Cardiac fibroblast (primary cell): ENCODE measurements at regions not wholly inside any gene's neighbourhood (a gene's known extent, or its start where the extent isn't known, plus 50 kb on each side); places are given as distances from the start of the nearest gene placed in this dataset.
"Not testable (repeated sequence)": the region's sequence is repeated elsewhere in the genome, so short reads cannot be mapped to it uniquely, and the experiment has no call there.

Experiments used
- DNase-seq, 2 donors: peaks; one replicate each; pipeline versions ENCODE4 v3.0.0 to v3.0.0-alpha.2; 2010; ENCODE audit warnings: low read depth in 2 of 2
- H3K4me3 ChIP-seq, 2 donors: replicated peaks in 1 of 2; 1 replicate in 1 of 2; 2 replicates in 1 of 2; pipeline ENCODE4 v1.5.1; 2011; ENCODE audit warnings: low read depth in 2 of 2, low read length in 2 of 2, mild to moderate bottlenecking in 2 of 2, moderate library complexity in 1 of 2
- TF ChIP-seq, protein P1 (sequence below): IDR thresholded peaks from one replicate; pipeline ENCODE4 v1.5.1; 2011; ENCODE audit warnings: low read depth, mild to moderate bottlenecking, low read length, inconsistent platforms

DNA sequence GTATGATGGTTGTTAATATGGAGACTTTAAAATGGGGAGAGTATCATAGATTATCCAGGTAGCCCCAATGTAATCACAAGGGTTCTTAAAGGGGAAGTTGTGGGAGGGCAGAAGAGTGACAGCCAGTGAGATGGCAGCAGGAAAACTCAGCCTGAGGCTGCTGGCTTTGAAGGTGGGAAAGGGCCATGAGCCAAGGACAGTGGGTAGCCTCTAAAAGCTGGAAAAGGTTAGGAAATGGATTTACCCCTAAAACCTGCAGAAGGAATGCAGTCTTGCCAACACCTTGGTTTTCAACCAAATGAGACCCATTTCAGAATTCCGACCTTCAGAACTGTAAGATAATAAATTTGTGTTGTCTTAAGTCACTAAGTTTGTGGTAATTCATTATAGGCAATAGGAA lies 68.8 kb upstream of the BLTP1 start:
- no peak for DNase-seq
- no peak overlapping the region for H3K4me3 ChIP-seq
- TF ChIP-seq, protein P1, sequence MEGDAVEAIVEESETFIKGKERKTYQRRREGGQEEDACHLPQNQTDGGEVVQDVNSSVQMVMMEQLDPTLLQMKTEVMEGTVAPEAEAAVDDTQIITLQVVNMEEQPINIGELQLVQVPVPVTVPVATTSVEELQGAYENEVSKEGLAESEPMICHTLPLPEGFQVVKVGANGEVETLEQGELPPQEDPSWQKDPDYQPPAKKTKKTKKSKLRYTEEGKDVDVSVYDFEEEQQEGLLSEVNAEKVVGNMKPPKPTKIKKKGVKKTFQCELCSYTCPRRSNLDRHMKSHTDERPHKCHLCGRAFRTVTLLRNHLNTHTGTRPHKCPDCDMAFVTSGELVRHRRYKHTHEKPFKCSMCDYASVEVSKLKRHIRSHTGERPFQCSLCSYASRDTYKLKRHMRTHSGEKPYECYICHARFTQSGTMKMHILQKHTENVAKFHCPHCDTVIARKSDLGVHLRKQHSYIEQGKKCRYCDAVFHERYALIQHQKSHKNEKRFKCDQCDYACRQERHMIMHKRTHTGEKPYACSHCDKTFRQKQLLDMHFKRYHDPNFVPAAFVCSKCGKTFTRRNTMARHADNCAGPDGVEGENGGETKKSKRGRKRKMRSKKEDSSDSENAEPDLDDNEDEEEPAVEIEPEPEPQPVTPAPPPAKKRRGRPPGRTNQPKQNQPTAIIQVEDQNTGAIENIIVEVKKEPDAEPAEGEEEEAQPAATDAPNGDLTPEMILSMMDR, result no peak

DNA sequence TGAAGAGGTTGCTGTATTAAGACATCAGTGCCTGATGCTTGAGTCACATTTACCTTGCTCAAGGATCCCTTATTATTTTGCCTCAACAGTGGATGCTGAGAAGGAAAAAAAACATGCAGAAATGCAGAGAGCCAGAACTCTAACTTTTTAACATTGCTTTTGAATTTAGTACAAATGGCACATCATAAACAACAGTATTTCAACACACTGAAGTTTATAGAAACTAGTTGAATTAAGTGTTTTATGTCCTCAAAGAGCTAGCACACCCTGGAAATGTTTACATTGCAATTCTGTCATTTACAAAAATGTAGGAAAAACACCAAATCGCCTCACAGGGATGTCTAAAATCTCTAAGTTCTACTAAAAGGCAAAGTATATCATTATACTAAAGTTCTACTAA lies 69.5 kb upstream of the BLTP1 start:
- no peak for DNase-seq
- TF ChIP-seq, protein P1, result no peak
- no peak overlapping the region for H3K4me3 ChIP-seq

DNA sequence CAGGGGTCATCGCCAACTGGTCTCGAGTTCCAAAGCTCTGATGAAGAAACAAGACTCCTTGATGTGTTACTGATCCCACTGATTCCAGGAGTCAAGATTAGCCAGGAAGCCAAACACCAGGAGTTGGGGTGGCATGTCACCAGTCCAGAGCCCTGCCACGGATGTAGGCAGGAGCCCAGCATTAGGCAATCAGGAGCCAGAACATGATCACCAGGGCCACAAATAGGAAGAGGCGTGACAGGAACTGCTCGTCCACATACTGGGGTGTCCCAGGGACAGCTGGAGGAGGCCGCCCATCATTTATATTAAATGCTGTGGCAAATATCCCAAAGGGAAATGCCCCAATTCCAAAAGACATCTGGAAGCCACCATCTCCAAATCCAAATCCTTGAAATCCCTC lies 74.5 kb upstream of the BLTP1 start:
- H3K4me3 ChIP-seq, DNase-seq: not testable (repeated sequence)

DNA sequence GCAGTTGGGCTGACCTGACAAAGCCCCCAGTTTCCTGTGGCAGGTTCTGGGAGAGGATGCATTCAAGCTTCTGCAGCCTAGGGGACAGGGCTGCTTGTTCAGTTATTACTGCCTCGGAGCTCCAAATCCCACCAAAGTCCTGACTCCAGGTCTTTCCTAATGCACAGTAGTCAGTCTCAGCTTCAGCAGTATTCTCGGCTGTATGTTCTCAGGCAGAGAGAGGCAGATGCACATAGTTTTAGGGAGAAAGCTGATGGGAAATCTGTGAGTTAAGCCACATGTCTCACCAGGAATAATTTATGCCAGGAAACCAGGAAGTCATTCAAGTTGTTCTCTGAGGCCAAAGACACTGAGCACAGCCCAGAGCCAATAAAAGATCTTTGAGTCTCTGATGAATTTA lies 75.3 kb upstream of the BLTP1 start:
- DNase-seq, H3K4me3 ChIP-seq: not testable (repeated sequence)

DNA sequence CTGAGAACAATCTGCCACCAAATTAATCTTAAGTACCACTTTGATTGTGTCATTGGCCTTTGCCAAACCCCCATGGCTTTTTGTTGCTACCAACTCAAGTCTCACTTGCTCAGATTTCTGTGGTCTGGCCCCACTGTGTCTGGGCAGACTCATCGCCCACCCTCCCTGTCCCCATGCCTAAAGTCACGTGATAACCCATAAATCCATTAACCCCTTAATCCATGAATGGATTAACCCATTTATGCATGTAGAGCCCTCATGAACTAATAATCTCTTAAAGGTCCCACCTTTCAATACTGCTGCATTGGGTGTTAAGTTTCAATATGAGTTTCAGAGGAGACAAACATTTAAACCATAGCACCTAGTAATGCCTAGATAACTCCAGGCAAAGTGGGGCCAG lies 78.5 kb upstream of the BLTP1 start:
- no peak overlapping the region for H3K4me3 ChIP-seq
- TF ChIP-seq, protein P1, result no peak
- DNase-seq, result no peak

DNA sequence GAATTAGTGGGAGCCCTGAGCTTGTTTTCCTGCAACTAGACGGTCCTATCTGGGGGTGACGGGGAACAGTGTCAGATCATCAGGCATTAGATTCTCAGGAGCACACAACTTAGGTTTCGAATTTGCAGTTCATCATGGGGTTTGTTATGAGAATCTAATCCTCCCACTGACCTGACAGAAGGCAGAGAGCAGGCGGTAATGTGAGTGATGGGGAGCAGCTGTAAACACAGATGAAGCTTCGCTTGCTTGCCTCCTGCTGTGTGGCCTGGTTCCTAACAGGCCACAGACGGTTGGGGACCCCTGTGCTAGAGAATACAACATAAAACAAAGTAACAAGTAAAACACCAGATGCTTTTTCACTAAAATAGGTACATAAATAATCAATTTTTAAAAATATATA lies 86.2 kb upstream of the BLTP1 start:
- no peak overlapping the region for H3K4me3 ChIP-seq
- TF ChIP-seq, protein P1, result no peak
- DNase-seq, result no peak

DNA sequence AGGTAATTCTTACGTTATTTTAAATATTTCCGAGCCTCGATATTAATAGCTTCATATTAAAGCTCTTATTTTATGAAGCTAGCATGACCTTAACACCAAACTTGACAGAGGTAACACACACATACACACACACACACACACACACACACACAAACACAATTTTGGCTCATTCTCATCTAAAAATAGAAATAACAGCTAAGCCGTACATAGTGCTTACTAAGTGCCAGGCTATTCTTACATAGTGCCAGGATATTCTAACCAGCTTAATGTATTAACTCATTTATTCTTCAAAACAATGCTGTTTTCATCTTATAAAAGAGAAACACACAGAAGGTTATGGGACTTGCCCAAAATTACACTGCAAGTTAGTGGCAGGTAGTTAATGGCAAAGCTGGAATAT lies 87.0 kb upstream of the BLTP1 start:
- no peak for DNase-seq
- TF ChIP-seq, protein P1, result no peak
- H3K4me3 ChIP-seq, result no peak overlapping the region

DNA sequence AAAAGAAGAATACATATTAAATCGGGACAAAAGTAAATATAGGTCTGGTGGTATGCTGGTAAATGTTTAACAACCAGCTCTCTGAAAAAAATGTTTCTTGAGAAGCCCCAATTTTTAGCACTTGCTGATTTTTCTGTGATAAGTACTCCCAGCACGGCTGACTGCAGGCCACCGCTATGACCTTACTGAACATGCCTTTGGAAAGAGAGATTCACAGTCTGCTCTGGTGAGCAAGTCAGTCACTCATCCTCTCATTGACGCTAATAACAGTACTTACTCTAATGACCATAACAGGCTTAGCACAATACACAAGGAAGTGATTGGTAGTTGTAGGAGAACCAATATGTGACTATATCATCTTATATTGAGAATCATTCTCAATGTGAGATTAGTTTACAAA lies 98.9 kb upstream of the BLTP1 start:
- H3K4me3 ChIP-seq, result no peak overlapping the region
- no peak for DNase-seq
- TF ChIP-seq, protein P1, result no peak
